BLaER1 treated with 17β-estradiol and CSF1 and Interleukin-3, amounts not matched to agents 10 nM and 100 nM (cell line): ENCODE measurements at regions not wholly inside any gene's neighbourhood (a gene's known extent, or its start where the extent isn't known, plus 50 kb on each side); places are given as distances from the start of the nearest gene placed in this dataset.
"Not testable (repeated sequence)": the region's sequence is repeated elsewhere in the genome, so short reads cannot be mapped to it uniquely, and the experiment has no call there.

ENCODE experiments used
- H3K27ac ChIP-seq, 11 experiments: shearing (Covaris generic); formaldehyde crosslinking; 2 replicates each; pipeline ENCODE4 v1.8.1; 2022
- H3K27me3 ChIP-seq, 11 experiments: shearing (Covaris generic); formaldehyde crosslinking; 2 replicates each; pipeline ENCODE4 v1.8.1; 2022
- H3K36me3 ChIP-seq, 11 experiments: shearing (Covaris generic); formaldehyde crosslinking; 2 replicates each; pipeline ENCODE4 v1.8.1; 2022
- H3K4me1 ChIP-seq, 10 experiments: shearing (Covaris generic); formaldehyde crosslinking; 2 replicates each; pipeline ENCODE4 v1.8.1; 2022
- H3K4me2 ChIP-seq, 11 experiments: shearing (Covaris generic); formaldehyde crosslinking; 2 replicates each; pipeline ENCODE4 v1.8.1; 2022
- H3K4me3 ChIP-seq, 10 experiments: shearing (Covaris generic); formaldehyde crosslinking; 2 replicates each; pipeline ENCODE4 v1.8.1; 2022
- H3K9ac ChIP-seq, 11 experiments: shearing (Covaris generic); formaldehyde crosslinking; 2 replicates each; pipeline ENCODE4 v1.8.1; 2022
- H3K9me3 ChIP-seq, 11 experiments: shearing (Covaris generic); formaldehyde crosslinking; replicated peaks in 1 of 11; 2 replicates each; pipeline ENCODE4 v1.8.1; 2022
- H4K20me1 ChIP-seq, 11 experiments: shearing (Covaris generic); formaldehyde crosslinking; 2 replicates each; pipeline ENCODE4 v1.8.1; 2022
- Cebpa-rat ChIP-seq, 11 experiments: shearing (Covaris generic); IDR thresholded peaks; 2 replicates each; pipeline ENCODE4 v1.8.1; 2022

GRCh38 chrX:142891046-142891445 is 134.7 kb upstream of the SPANXN4 start:
- Histone ChIP-seq H3K36me3 (no peaks in the 10 kb centered on the region), H3K4me2 (no peak overlapping the region), H3K9ac (no peak overlapping the region), H3K27ac (no peak overlapping the region), H3K27me3 (peaks cover 10 to 53% (median 29%) of the 10 kb centered on the region in 11 experiments), H3K4me1 (no peaks in the 10 kb centered on the region), H3K9me3 (no peaks in the 10 kb centered on the region), H3K4me3 (no peak overlapping the region), H4K20me1 (no peaks in the 10 kb centered on the region; a peak in 1 of 22 replicates)
- TF ChIP-seq Cebpa-rat (IDR thresholded peaks at IDR 0.05) = no peak

- H3K27me3 ChIP-seq = peaks cover 25 to 72% (median 64%) of the 10 kb centered on the region in 11 experiments; a peak in 21 of 22 replicates
- H3K4me1 ChIP-seq = no peaks in the 10 kb centered on the region
- TF ChIP-seq Cebpa-rat (IDR thresholded peaks at IDR 0.05) = no peak
- no peak overlapping the region for H3K9ac ChIP-seq
- H4K20me1 ChIP-seq = no peaks in the 10 kb centered on the region; a peak in 1 of 22 replicates
- H3K36me3 ChIP-seq = no peaks in the 10 kb centered on the region
- H3K4me3 ChIP-seq = no peak overlapping the region
- no peak overlapping the region for H3K4me2 ChIP-seq
- H3K27ac ChIP-seq = no peak overlapping the region
- H3K9me3 ChIP-seq = no peaks in the 10 kb centered on the region
Observed at GRCh38 chrX:142898164-142898563, 127.6 kb upstream of the SPANXN4 start.

GRCh38 chrX:142923201-142923600 is 102.5 kb upstream of the SPANXN4 start:
- no peak overlapping the region for H3K27ac ChIP-seq
- peaks cover 47 to 94% (median 79%) of the 10 kb centered on the region in 11 experiments for H3K27me3 ChIP-seq
- H3K9me3 ChIP-seq = no peaks in the 10 kb centered on the region
- no peaks in the 10 kb centered on the region for H3K4me1 ChIP-seq
- H3K36me3 ChIP-seq = no peaks in the 10 kb centered on the region
- no peak overlapping the region for H3K9ac ChIP-seq
- no peaks in the 10 kb centered on the region; a peak in 1 of 22 replicates for H4K20me1 ChIP-seq
- no peak for TF ChIP-seq Cebpa-rat (IDR thresholded peaks at IDR 0.05)
- H3K4me2 ChIP-seq = no peak overlapping the region
- no peak overlapping the region for H3K4me3 ChIP-seq

- Histone ChIP-seq H3K4me2 (no peak overlapping the region), H3K27me3 (peaks cover 71 to 95% (median 86%) of the 10 kb centered on the region in 11 experiments), H3K4me1 (no peaks in the 10 kb centered on the region), H3K36me3 (no peaks in the 10 kb centered on the region), H3K27ac (no peak overlapping the region), H4K20me1 (no peaks in the 10 kb centered on the region), H3K9ac (no peak overlapping the region), H3K9me3 (no peaks in the 10 kb centered on the region), H3K4me3 (no peak overlapping the region)
- TF ChIP-seq Cebpa-rat (IDR thresholded peaks at IDR 0.05) = no peak
Observed at GRCh38 chrX:142938793-142939192, 86.9 kb upstream of the SPANXN4 start.

- Histone ChIP-seq H3K9me3 (peaks cover 0 to 32% (median 8%) of the 10 kb centered on the region in 11 experiments; a peak in 8 of 22 replicates), H3K27me3 (peaks cover 25 to 74% (median 60%) of the 10 kb centered on the region in 11 experiments)
- H3K4me2 ChIP-seq, H3K9ac ChIP-seq, H4K20me1 ChIP-seq, H3K36me3 ChIP-seq, H3K4me3 ChIP-seq, H3K4me1 ChIP-seq, H3K27ac ChIP-seq: not testable (repeated sequence)
Observed at GRCh38 chrX:142972147-142972809, 53.5 kb upstream of the SPANXN4 start.
